Activated naive CD4-positive, alpha-beta T cell treated with anti-CD3 and anti-CD28 coated beads for 36 hours (primary cell): ENCODE measurements at regions not wholly inside any gene's neighbourhood (a gene's known extent, or its start where the extent isn't known, plus 50 kb on each side); places are given as distances from the start of the nearest gene placed in this dataset.
A peak's percentile ranks its signal among the peaks of the same experiment; 100 is the strongest.

Source experiments
- CTCF ChIA-PET: fragments of 350-600 bp; sonication (Branson Sonifier 250); formaldehyde crosslinking; loops from one replicate; lab custom pipeline; 2021; ENCODE audit warnings: antibody characterized with exemption; lab: Charles Lee
- DNase-seq: peaks from one replicate; pipeline ENCODE4 v3.0.0-alpha.2; 2020
- H3K27ac Mint-ChIP-seq: one replicate; pipeline ENCODE4 v1.8.0; 2021; ENCODE audit warnings: mild to moderate bottlenecking, mixed read lengths
- H3K27me3 Mint-ChIP-seq: one replicate; pipeline ENCODE4 v1.8.0; 2021; ENCODE audit warnings: low read depth, mixed read lengths
- H3K36me3 Mint-ChIP-seq: one replicate; pipeline ENCODE4 v1.8.0; 2021; ENCODE audit warnings: low read depth, mixed read lengths
- H3K4me1 Mint-ChIP-seq: one replicate; pipeline ENCODE4 v1.8.0; 2021; ENCODE audit warnings: low read depth, mixed read lengths
- H3K4me3 Mint-ChIP-seq: one replicate; pipeline ENCODE4 v1.8.0; 2021; ENCODE audit warnings: mild to moderate bottlenecking, moderate library complexity, mixed read lengths
- H3K9me3 Mint-ChIP-seq: one replicate; pipeline ENCODE4 v1.8.0; 2021; ENCODE audit warnings: mixed read lengths
- intact Hi-C: fragments of 100-400 bp; cut with micrococcal nuclease; formaldehyde crosslinking; loops from one replicate; pipeline ENCODE4 v1.15.1; 2023

- CTCF ChIA-PET, result interaction anchor here (0.7 kb wide), 1 partner anchor 154 kb away, joined by 3 read pairs; no protein-coding TSS in a partner anchor
- Mint-ChIP-seq H3K27ac (no peak overlapping the region), H3K9me3 (no peaks in the 10 kb centered on the region), H3K4me1 (no peaks in the 10 kb centered on the region), H3K4me3 (no peak overlapping the region), H3K27me3 (peaks cover 5% of the 10 kb centered on the region), H3K36me3 (no peaks in the 10 kb centered on the region)
- intact Hi-C loops, result no loop called here
- no peak for DNase-seq
Observed at GRCh38 chr7:22900784-22901183, 78.1 kb upstream of the TOMM7 start.

GRCh38 chr7:22900101-22900500 lies 77.5 kb upstream of the TOMM7 start:
- Mint-ChIP-seq H3K4me3 (no peak overlapping the region), H3K9me3 (no peaks in the 10 kb centered on the region), H3K36me3 (no peaks in the 10 kb centered on the region), H3K27ac (no peak overlapping the region), H3K4me1 (no peaks in the 10 kb centered on the region), H3K27me3 (peaks cover 8% of the 10 kb centered on the region)
- CTCF ChIA-PET, result no interaction called here
- intact Hi-C loops, result no loop called here
- DNase-seq, result no peak

GRCh38 chr7:22896917-22897316 lies 74.3 kb upstream of the TOMM7 start:
- Mint-ChIP-seq H3K9me3 (no peaks in the 10 kb centered on the region), H3K4me3 (no peak overlapping the region), H3K27ac (no peak overlapping the region), H3K4me1 (no peaks in the 10 kb centered on the region), H3K36me3 (no peaks in the 10 kb centered on the region), H3K27me3 (peaks cover 8% of the 10 kb centered on the region)
- intact Hi-C loops, result no loop called here
- CTCF ChIA-PET, result interaction anchor here (1.0 to 1.6 kb wide), 3 partner anchors 11 to 20 kb away, joined by 3 read pairs; no protein-coding TSS in a partner anchor
- DNase-seq, result no peak

GRCh38 chr7:22895828-22896165 lies 73.1 kb upstream of the TOMM7 start:
- Mint-ChIP-seq H3K4me1 (no peaks in the 10 kb centered on the region), H3K27ac (no peak overlapping the region), H3K9me3 (no peaks in the 10 kb centered on the region), H3K4me3 (no peak overlapping the region), H3K27me3 (peaks cover 8% of the 10 kb centered on the region), H3K36me3 (no peaks in the 10 kb centered on the region)
- DNase-seq, result no peak
- CTCF ChIA-PET, result interaction anchor here (0.6 to 1.6 kb wide), 2 partner anchors 19 to 159 kb away, joined by 3 read pairs; no protein-coding TSS in a partner anchor
- intact Hi-C loops, result no loop called here

GRCh38 chr7:22895140-22895827 lies 72.6 kb upstream of the TOMM7 start:
- CTCF ChIA-PET, result no interaction called here
- Mint-ChIP-seq H3K9me3 (no peaks in the 10 kb centered on the region), H3K27me3 (peaks cover 8% of the 10 kb centered on the region), H3K4me1 (no peaks in the 10 kb centered on the region), H3K36me3 (no peaks in the 10 kb centered on the region), H3K4me3 (no peak overlapping the region), H3K27ac (no peak overlapping the region)
- DNase-seq, result no peak
- intact Hi-C loops, result no loop called here

GRCh38 chr7:22894546-22894945 lies 71.9 kb upstream of the TOMM7 start:
- no peak overlapping the region for H3K4me3 Mint-ChIP-seq
- intact Hi-C loops, result no loop called here

GRCh38 chr7:22890773-22891172 lies 68.1 kb upstream of the TOMM7 start:
- Mint-ChIP-seq H3K27me3 (peaks cover 3% of the 10 kb centered on the region), H3K4me3 (no peak overlapping the region), H3K27ac (no peak overlapping the region), H3K4me1 (peaks cover 13% of the 10 kb centered on the region), H3K9me3 (no peaks in the 10 kb centered on the region), H3K36me3 (no peaks in the 10 kb centered on the region)
- DNase-seq, result no peak
- intact Hi-C loops, result no loop called here
- CTCF ChIA-PET, result no interaction called here

More at GRCh38 chr7:22894546-22894945, 71.9 kb upstream of the TOMM7 start:
- CTCF ChIA-PET, result no interaction called here
- H3K9me3 Mint-ChIP-seq, result no peaks in the 10 kb centered on the region
- H3K27ac Mint-ChIP-seq, result no peak overlapping the region
- peaks cover 8% of the 10 kb centered on the region for H3K27me3 Mint-ChIP-seq
- no peaks in the 10 kb centered on the region for H3K36me3 Mint-ChIP-seq
- no peaks in the 10 kb centered on the region for H3K4me1 Mint-ChIP-seq
- DNase-seq, result no peak

GRCh38 chr7:22885797-22886261 lies 63.2 kb upstream of the TOMM7 start:
- no peaks in the 10 kb centered on the region for H3K36me3 Mint-ChIP-seq

GRCh38 chr7:22884911-22885788 lies 62.5 kb upstream of the TOMM7 start:
- Mint-ChIP-seq H3K27me3 (no peaks in the 10 kb centered on the region), H3K9me3 (no peaks in the 10 kb centered on the region), H3K36me3 (no peaks in the 10 kb centered on the region), H3K4me3 (peak overlapping the region; percentile 29), H3K4me1 (peaks cover 54% of the 10 kb centered on the region), H3K27ac (peak overlapping the region; percentile 98)
- intact Hi-C loops, result loop anchor here (1.0 to 10.0 kb wide), 11 partner anchors 31 to 1460 kb away; partner anchors contain the start of genes CDCA7L, HYCC1, SP4 and TOMM7
- DNase-seq, result peak; percentile 40
- CTCF ChIA-PET, result interaction anchor here (0.6 to 1.4 kb wide), 7 partner anchors 12 to 201 kb away, joined by 3 to 12 read pairs (median 5); no protein-coding TSS in a partner anchor

More at GRCh38 chr7:22885797-22886261, 63.2 kb upstream of the TOMM7 start:
- Mint-ChIP-seq H3K9me3 (no peaks in the 10 kb centered on the region), H3K27ac (peak overlapping the region; percentile 98), H3K27me3 (no peaks in the 10 kb centered on the region), H3K4me1 (peaks cover 54% of the 10 kb centered on the region), H3K4me3 (peak overlapping the region; percentile 64)
- intact Hi-C loops, result loop anchor here (1.0 to 10.0 kb wide), 14 partner anchors 32 to 1461 kb away; partner anchors contain the start of genes CDCA7L, HYCC1, MALSU1 and SP4
- CTCF ChIA-PET, result interaction anchor here (0.6 to 2.2 kb wide), 9 partner anchors 11 to 200 kb away, joined by 3 to 12 read pairs (median 5); partner anchors contain the start of gene TOMM7
- DNase-seq, result peak; percentile 88

- DNase-seq, result peak; percentile 19
- intact Hi-C loops, result loop anchor here (10.0 kb wide), 2 partner anchors 937 to 1457 kb away; partner anchors contain the start of genes CDCA7L and SP4
- Mint-ChIP-seq H3K27ac (peak overlapping the region; percentile 38), H3K36me3 (no peaks in the 10 kb centered on the region), H3K4me1 (peaks cover 50% of the 10 kb centered on the region), H3K27me3 (peaks cover 2% of the 10 kb centered on the region), H3K4me3 (no peak overlapping the region), H3K9me3 (no peaks in the 10 kb centered on the region)
- CTCF ChIA-PET, result no interaction called here
Observed at GRCh38 chr7:22882106-22882505, 59.5 kb upstream of the TOMM7 start.

- intact Hi-C loops, result loop anchor here (10.0 kb wide), 2 partner anchors 935 to 1455 kb away; partner anchors contain the start of genes CDCA7L and SP4
- CTCF ChIA-PET, result no interaction called here
- Mint-ChIP-seq H3K9me3 (no peaks in the 10 kb centered on the region), H3K36me3 (no peaks in the 10 kb centered on the region), H3K27ac (no peak overlapping the region), H3K4me3 (no peak overlapping the region), H3K27me3 (peaks cover 2% of the 10 kb centered on the region), H3K4me1 (peaks cover 35% of the 10 kb centered on the region)
- DNase-seq, result no peak
Observed at GRCh38 chr7:22879709-22880306, 57.2 kb upstream of the TOMM7 start.

- CTCF ChIA-PET, result no interaction called here
- Mint-ChIP-seq H3K27ac (no peak overlapping the region), H3K4me1 (peaks cover 30% of the 10 kb centered on the region), H3K9me3 (no peaks in the 10 kb centered on the region), H3K36me3 (no peaks in the 10 kb centered on the region), H3K4me3 (no peak overlapping the region), H3K27me3 (peaks cover 2% of the 10 kb centered on the region)
- no peak for DNase-seq
- intact Hi-C loops, result no loop called here
Observed at GRCh38 chr7:22879280-22879679, 56.6 kb upstream of the TOMM7 start.
